ENCODE measurements at regions not wholly inside any gene's neighbourhood (a gene's known extent, or its start where the extent isn't known, plus 50 kb on each side); places are given as distances from the start of the nearest gene placed in this dataset.

DNA sequence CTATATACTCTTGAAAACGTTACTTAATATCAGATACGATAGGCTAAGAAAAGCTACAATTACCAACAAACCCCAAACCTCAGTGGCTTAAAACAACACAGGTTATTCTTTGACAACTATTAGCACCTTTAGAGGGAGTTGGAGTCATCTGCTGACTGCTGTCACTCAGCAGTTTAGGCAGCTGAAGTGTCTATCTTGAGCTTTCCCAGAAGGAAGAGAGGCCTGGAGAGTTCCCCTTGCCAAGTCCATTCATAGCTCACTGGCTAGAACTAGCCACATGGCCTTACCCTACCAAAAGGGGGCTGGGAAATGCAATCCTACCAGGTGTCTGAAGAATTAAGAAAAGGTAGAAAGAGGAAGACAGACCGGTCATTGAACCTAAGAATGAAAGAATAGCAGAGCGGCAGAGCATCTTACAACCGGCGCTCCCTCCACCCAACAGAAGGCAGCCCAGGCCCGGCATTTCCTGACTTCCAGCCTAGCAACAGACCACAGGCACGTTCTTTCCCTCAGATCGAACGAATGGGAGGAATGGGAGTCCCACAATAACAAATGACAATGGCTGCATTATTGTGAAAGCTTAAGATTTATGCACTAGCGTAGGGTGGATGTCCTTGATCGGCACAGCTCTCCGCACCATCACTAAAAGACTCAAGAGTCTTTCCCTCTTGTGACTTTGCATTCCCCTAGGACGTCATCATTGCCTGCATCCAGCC, 211.2 kb upstream of the CTAGE1 start:
- DNase-seq, result no peak

GRCh38 chr18:22630980-22631379, 213.3 kb upstream of the CTAGE1 start:
- no peak for DNase-seq

- no peak for DNase-seq
Observed at GRCh38 chr18:22632191-22632590, 214.5 kb upstream of the CTAGE1 start.

GRCh38 chr18:22634464-22634863, 216.7 kb upstream of the CTAGE1 start:
- no peak for DNase-seq

- DNase-seq, result peak; percentile 1
Observed at GRCh38 chr18:22637787-22638186, 220.1 kb upstream of the CTAGE1 start.

- no peak for DNase-seq
Observed at GRCh38 chr18:22639026-22639463, 221.3 kb upstream of the CTAGE1 start.

DNA sequence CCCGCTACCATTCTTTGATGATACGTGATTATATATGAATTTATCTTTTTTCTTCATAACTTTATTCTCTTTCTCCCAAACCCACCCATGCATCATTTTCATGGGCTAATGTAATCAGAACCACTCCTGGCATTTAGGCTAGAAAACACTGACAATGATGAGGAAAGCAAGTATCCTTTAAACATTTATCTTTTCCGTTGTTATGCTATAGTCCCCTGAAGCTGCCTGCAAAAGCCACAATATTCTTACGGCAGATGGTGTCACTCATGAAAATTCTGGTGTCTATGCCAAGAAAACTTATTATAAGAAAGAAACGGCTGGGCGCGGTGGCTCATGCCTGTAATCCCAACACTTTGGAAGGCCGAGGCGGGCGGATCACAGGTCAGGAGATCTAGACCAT, 221.8 kb upstream of the CTAGE1 start:
- no peak for DNase-seq

DNA sequence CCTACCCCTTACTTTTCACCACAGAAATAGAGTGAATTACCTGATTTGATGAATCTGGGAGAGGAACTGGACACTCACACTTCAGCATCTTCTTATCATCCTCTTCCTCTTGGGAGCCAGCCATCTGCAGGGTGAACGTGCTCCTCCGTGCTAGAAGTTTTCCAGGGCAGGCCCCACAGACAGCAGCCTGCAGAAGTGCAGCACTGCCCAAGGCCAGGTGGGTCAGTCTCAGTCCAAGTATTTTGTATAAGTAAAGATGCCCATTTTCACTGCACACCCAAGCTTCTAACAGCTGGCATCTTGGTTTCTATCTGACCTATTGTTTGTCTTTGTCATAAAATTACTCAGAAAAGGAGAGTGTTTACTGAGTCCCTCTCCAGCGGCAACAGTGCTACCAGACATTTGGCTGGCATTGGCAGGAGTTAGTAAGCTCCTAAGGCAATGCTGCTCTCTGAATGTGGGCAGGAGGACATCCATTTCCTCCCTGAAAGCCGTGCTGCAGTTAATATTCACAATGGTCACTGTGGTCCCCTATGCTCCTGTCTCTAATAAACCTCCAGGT, 222.6 kb upstream of the CTAGE1 start:
- no peak for DNase-seq

DNA sequence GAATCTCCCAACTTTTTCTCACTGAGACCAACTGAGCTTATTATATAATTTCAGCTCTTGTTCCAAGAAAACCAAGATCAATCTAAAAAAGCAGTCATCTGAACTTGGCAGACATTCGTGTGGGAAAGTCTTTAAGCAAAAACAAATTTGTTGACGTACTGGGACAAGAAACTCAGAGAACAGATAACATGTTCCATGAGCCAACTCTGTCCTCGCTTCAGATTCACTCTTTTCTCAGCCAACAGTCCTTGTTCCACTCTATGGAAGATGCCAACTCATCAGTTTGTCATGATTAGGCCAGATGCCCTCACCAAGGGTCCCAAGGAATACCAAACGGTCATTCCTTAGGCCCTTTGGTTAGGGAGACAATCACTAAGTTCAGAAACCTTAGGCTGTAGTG, 224.2 kb upstream of the CTAGE1 start:
- no peak for DNase-seq

DNA sequence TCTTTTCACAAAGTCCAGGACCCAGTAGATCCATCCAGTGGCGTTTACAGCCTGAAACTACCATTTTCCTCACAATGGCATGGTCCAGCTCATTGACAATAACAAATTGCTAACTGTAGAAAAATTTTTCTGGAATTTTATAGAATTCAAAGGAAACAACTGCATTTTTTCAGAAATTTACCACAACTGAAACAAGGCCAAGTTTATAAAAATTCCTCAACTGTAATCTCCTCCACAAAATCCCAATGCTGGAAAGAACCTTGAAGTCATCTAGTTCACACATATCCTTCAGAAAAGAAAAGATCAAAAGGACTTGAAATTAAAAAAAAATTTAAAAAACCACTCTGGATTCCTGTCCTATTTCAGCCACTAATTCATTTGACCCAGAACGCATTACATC, 226.0 kb upstream of the CTAGE1 start:
- no peak for DNase-seq

DNA sequence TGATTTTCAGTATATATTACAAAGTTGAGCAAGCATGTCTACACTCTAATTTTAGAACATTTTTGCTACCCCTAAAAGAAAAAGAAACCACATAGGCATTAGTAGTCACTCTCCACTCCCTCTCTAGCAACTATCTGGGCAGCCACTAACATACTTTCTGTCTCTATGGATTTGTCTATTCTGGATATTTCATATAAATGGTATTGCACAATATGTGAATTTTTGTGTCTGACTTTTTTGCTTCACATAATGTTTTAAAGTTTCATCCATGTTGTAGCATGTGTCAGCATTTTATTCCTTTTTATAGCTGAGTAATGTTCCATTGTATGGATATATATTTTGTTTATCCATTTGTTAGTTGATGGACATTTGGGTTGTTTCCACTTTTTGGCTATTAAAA, 232.5 kb upstream of the CTAGE1 start:
- no peak for DNase-seq

- DNase-seq, result no peak
Observed at GRCh38 chr18:22657619-22658018, 239.9 kb upstream of the CTAGE1 start.

DNA sequence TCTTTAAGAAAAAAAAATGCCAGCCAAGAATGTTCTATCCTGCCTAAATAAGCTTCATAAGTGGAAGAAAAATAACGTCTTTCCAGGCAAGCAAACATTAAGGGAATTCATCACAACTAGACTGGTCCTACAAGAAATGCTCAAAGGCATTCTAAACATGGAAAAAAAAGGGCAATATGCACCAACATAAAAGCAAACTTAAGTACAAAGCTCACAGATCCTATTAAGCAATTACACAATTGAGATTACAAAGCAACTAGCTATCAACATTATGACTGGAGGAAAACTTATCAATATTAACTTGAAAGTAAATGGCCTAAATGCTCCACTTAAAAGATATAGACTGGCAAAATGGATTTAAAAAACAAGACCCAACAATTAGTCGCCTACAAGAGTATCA, 240.6 kb upstream of the CTAGE1 start:
- DNase-seq, result no peak

DNA sequence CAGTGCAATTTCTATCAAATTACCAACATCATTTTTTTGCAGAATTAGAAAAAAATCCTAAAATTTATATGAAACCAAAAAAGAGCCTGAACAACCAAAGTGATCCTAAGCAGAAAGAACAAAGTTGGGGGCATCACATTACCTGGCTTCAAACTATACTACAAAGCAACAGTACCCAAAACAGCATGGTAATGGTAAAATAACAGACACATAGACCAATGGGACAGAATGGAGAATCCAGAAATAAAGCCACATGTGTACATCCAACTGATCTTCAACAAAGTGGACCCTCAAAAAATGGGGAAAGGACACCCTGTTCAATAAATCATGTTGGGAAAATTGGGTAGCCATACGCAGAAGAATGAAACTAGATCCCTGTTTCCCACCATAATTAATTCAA, 245.7 kb upstream of the CTAGE1 start:
- no peak for DNase-seq

DNA sequence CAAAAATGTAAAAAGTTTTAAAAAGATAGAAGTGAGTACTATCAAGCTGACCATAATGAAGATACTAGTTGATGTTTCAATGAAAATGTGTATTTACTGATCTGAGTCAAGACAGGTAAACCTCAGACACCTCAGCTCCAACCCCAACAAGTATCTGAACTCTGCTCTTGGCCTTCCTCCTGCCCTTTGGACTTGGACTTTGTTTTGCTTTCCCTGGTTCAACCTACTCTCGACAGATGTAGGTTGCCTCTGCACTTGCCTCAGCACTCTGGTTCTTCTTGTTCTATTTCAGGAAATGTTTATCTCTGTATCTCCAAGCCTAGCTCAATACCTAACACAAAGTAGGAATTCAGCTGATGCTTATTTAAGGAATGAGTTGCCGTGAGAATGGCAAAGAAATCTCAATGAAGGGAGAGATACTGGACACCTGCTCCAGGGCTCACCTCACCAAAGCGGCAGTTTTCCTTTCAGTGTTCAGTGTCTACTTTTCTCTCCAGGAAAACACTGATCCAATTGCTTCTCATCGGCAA, 248.8 kb upstream of the CTAGE1 start:
- DNase-seq, result no peak

DNA sequence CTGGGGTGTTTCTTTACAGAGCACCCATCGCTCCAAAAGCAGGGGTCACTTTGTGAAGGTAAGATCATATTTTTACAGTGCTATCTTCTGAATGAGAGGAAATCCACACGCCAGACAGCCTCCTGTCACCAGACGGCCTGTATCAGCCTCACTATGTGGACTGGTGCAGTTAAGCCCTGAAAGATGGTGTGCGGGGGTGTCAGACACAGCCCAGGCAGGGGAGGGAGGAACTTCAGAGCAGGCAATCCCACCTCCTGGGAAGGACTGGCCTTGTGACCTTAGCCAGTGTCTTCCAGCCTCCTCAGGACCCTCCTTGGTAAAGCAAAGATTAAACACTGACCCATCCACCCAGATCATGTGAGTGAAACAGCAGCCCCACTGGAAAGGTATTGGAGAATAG, 249.4 kb upstream of the CTAGE1 start:
- no peak for DNase-seq

GRCh38 chr18:22667616-22668422, 250.1 kb upstream of the CTAGE1 start:
- DNase-seq, result peak; percentile 83

DNA sequence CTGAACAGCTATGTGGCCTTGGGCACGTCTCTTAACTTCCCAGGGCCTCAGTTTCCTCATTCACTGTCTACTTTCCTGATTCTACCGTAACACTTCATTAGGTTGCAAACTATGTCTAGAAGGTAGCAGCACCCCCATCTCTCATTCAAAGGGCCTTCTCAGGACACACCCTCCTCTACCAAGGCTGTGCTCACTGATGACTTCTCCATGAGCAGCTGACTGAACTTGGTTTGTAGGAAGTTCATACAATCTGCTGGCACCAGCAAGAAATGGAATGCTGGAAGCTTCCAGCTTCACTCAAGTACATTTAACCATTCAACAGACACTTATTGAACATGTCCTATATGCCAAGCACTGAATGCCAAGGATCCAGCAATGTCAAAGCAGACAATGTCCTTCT, 250.8 kb upstream of the CTAGE1 start:
- peak; percentile 28 for DNase-seq

DNA sequence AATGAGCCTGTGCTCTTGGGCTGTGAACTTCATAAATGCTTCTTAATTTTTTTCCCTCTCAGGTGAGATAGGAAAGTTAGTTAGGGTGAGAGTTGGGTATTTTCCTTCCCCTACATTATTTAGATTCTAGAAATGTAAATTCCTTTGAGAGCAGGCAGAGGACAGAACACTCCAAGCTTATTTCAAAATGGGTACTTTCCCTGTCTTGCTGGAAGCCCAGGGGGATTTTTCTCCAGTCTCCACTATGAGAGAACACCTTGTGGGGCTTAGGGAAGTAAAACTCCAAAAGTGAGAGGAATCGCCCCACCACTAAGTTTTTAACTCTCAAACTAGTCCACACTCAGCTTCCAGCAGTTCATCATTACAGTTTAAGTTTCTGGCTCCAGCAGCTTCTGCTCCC, 253.2 kb upstream of the CTAGE1 start:
- DNase-seq, result no peak

DNA sequence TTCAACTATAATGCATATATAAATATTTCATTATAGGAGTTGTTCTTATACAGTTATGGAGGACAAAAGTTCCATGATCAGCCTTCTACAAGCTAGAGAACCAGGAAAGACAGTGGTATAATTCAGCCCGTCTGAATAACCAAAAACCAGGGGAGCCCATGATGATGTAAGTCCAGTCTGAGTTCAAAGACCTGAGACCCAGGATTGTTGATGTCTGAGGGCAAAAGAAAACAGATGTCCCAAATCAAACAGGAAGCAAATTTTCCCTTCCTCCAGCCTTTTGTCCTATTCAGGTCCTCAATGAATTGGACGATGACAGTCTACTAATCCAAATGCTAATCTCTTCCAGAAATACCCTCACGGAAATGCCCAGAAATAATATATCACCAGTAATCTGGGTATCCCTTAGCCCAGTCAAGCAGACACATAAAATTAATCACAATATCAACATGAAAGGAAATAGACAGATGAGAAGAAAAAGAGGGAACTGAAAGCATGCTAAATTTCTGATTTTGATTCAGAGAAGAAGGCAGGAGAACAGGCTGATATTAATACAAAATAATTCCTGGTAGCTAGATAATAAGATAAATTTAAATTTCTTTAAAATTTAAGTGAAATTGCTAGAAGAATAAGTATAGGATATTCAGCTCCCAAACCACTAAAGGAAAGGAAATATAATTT, 255.6 kb upstream of the CTAGE1 start:
- peak; percentile 10 for DNase-seq

- peak; percentile 82 for DNase-seq
Observed at GRCh38 chr18:22674272-22674671, 256.6 kb upstream of the CTAGE1 start.

- DNase-seq, result no peak
Observed at GRCh38 chr18:22675006-22675405, 257.3 kb upstream of the CTAGE1 start.

DNA sequence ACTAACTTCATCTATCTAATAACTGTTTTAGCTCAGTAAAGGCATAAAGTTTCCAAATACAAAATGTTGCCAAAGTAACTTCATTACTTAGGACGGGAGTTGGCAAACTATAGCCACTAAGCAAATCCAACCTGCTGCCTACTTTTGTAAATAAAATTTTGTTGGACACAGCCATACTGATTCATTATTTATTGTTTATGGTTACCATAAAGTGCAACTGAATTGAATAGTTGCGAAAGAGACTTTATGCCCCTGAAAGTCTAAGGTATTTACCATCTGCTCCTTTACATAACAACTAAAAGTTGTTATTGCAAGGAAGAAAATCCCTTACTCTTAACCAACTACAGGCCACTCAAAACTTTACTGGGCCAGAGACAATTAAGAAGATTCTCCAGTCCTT, 256.7 kb upstream of the RBBP8 start:
- no peak for DNase-seq

Measured in dermis blood vessel endothelial cell (primary cell).